HG03135 (cell line): ENCODE measurements at regions not wholly inside any gene's neighbourhood (a gene's known extent, or its start where the extent isn't known, plus 50 kb on each side); places are given as distances from the start of the nearest gene placed in this dataset.

Experiments used
- ATAC-seq: cut with Tn5 transposase; IDR thresholded peaks from one replicate; pipeline ENCODE4 v1.9.1; 2021; ENCODE audit warnings: mild to moderate bottlenecking, moderate library complexity; ENCODE audit not compliant: unreplicated experiment

DNA sequence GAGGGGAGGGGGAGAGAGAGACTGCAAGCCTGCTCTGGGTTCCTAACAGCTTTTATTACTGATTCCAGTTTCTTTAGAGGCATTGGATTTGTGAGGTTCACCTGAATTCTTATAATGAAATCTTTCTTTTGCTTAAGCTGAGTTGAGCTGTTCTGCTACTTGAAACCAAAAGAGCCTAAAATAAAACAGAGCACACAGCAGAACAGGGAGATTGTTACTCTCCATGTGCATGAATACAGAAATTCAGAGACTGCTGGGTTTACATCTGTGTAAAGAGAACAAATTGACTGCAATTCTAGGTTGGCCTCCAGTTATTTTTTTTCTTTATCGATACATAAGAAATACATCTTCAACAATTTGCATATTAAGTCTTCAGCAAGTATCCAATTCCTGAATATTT is 168.8 kb upstream of the NRIP1 start:
- no peak for ATAC-seq

DNA sequence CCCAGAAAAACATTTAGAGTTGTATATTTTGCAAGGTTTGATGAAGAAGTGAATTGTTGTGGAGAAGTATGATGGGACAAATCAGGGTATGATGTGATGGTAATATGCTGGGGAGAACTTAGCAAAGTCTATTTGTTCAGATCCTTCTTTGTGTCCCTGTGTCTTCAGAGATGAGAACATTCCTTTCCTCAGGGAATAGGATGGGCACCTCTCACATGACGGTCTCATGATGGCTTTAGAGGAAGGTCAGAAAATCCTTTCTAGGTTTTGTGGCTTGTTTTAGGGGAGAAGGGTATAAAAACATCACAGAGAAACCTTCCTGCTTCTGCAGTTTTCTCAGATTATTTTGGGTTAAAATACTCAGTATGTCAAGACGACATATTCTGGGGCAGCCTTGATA is 171.3 kb upstream of the NRIP1 start:
- no peak for ATAC-seq

DNA sequence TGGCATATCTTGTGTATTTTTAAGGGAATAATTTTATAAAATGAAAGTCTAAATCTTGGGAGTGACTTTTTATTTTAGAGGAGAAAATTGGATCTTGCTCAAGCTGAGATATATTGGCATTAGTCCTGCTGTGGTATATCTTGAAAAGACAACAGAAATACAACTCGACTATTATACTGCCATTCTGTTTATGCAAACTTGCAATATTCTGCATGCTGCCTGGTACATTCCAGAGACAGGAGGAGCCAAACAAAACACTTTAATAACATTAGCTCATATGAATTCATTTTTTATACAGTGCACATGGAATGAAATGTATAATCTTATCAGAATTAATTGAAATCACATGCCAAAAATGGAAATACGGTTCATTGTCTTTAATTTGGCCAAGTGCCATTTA is 176.0 kb upstream of the NRIP1 start:
- no peak for ATAC-seq

DNA sequence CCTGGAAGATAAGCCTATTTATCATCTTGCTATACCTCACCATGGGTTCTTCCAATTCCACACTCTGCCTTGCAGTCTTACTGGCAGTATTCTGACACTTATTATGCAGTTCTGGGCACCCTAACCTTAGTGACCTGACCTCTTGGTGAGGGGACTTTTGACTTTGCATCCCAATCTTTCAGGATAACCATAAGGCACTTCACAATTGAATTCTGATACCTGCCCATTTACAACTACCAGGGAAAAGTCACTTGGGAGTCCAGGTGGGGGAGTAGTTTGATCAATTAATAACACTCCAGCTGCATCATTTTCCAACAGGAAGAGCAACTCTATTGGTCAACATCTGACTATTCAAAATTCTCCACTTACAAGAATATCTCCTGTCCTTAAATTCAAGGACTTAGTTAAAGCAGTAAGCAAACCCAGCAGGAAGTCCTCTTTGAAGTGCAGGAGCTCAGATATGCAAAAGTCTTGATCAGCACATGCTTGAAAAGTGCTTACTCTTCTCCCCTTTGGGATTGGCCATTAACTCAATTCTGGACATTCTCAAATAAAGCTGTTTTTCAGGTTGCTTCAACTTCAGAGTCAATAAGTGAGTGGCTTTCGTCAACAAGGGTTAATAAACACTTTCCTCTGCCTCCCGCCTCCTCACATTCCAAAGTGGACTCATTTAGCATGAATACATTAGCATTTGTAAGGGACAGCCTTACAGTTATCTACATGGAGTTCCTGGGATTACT is 177.4 kb upstream of the NRIP1 start:
- no peak for ATAC-seq

- no peak for ATAC-seq
Measured at GRCh38 chr21:15242906-15243305, 178.1 kb upstream of the NRIP1 start.

DNA sequence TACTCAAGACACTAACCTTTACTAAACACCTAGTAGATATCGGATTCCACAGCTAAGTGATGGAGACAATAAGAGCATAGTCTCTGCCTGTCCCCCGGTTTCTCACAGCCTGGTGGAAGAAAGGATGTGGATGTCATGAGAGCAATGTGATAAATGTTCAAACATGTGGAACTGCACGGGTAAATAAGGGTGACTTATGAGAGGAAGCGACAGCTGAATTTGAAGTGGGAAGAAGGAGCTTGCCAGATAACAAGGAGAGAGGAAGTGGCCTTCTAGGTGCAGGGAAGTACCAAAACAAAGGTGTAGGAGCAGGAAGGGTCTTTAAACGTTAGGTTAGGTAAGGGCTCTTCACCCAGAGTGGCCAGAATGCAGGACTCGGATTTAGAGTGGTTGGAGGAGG is 178.6 kb upstream of the NRIP1 start:
- no peak for ATAC-seq

- ATAC-seq, result no peak
Measured at GRCh38 chr21:15247613-15248012, 182.8 kb upstream of the NRIP1 start.

DNA sequence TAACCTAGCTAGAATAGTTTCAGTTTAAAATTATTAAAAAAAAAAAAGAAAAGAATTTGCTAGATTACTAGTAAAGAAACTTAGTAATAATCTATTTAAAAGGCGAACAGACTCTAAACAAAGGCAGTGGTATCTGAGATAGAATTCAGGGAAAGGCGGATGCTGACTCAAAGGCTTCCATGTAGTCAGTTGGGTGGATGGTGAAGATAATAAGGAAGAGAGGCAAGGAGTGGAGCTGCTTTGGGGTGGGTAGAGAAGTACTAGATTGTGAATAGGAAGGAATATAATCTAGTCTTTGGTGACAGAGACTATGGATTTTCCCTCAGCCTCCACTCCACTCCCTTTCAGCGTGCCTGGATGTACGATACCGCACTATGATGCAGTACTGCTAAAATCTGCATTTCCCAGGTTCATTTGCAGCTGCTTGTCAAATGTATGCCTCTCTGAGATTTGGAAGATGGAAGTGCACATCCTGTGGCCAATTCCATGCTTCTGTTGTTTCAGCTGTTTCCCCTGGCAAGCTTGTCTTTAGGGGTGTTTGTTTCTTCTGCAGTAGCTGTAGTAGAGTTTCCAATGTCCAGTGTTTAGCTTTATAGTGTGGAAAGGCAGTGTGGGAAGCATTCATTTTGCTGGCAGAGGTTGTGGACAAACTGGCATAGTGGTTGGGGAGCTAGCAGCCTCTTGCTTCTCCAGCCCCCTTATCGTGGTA is 184.6 kb upstream of the NRIP1 start:
- no peak for ATAC-seq

DNA sequence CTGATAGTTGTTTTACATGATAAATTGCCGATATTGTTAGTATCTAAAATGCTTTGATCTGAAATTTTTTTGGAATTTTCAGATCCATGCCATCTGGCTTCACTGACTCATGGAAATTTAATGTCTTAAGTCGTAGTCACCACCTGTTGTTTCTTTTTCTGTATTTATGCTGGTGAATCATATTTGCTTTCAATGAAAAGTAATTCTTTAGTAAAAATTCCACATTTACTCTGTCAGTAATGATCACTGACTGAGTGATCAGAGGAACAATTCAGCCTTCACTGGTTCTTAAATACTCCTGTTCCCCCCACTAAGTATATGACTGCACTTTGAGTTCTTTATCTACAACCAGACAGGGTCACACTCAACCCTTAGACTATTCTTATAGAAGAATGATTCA is 185.6 kb upstream of the NRIP1 start:
- ATAC-seq, result no peak

GRCh38 chr21:15252431-15252830 is 187.6 kb upstream of the NRIP1 start:
- no peak for ATAC-seq

DNA sequence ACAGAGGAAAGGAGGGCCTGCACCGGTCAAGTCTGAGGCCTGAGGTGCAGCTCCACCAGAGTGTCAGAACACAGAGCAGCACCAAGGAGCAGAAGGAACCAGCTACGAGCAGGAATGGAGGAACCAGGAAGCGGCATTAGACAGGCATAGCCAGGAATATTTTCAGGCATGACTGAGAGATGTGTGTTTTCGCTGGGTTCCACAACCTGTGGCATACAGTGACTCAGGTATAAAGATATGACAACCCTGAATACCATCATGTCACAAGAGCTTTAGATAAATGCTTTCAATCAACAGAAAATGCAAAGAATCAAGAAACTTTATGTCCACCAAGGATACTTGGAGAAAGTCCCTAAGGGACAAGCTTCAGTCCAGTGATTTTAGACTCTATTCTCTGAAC is 189.3 kb upstream of the NRIP1 start:
- no peak for ATAC-seq

GRCh38 chr21:15255261-15255660 is 190.5 kb upstream of the NRIP1 start:
- ATAC-seq, result no peak

GRCh38 chr21:15255763-15256162 is 191.0 kb upstream of the NRIP1 start:
- ATAC-seq, result no peak

- ATAC-seq, result no peak
Measured at GRCh38 chr21:15256996-15257395, 192.2 kb upstream of the NRIP1 start.

GRCh38 chr21:15257646-15258045 is 192.8 kb upstream of the NRIP1 start:
- ATAC-seq, result no peak

- no peak for ATAC-seq
Measured at GRCh38 chr21:15259824-15260223, 195.0 kb upstream of the NRIP1 start.

DNA sequence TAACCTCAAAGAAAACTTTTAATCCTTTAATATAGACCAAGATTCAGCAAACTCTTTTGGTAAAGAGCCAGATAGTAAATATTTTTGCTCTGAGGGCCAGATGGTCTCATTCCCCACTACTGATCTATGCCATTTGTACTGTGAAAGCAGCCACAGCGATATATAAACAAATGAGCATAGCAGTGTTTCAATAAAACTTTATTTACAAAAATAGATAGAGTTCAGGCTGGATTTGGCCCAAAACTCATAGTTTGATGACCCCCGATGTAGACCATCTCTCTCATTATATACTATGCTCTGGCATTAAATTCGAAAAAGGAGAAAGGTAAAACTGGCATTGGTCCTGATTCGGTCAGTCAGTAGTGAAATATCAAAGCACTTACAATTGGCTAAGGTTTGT is 195.8 kb upstream of the NRIP1 start:
- no peak for ATAC-seq

DNA sequence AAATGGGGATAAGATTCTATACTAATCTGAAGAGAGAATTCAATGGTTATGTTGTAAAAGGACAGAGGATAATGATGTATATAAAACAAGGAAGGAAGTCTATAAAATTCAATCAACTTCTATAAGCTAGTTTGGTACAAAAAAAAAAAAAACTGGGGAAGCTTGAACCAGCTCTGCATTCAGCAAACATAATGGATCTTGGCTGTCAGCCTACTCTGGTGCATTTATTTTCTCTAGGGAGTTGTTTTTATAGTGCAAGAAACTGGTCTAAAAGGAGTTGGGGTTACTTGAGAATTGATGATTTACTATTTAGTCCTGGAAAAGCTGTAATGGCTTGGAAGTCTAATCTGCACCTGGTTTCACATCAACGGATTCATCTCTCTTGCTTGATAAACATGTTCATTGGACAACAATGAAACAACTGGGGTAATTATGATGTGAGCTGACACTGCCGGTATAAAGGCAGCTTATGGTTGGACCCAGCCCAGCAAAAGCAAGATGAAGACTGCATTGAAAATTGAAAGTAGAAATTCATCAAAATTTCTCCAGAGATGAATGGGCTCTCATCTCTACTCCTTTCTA is 199.4 kb upstream of the NRIP1 start:
- no peak for ATAC-seq

- ATAC-seq, result no peak
Measured at GRCh38 chr21:15272171-15272570, 207.4 kb upstream of the NRIP1 start.

GRCh38 chr21:15272591-15272990 is 207.8 kb upstream of the NRIP1 start:
- ATAC-seq, result no peak

GRCh38 chr21:15273244-15273643 is 208.4 kb upstream of the NRIP1 start:
- ATAC-seq, result no peak
